HEK293T (cell line): ENCODE measurements at regions not wholly inside any gene's neighbourhood (a gene's known extent, or its start where the extent isn't known, plus 50 kb on each side); places are given as distances from the start of the nearest gene placed in this dataset.

Experiments
- ARNT ChIP-seq: fragments of 450-650 bp; IDR thresholded peaks from 2 replicates; pipeline ENCODE4 v1.6.1; 2017; ENCODE audit warnings: mild to moderate bottlenecking
- CTBP1 ChIP-seq: fragments of 450-650 bp; IDR thresholded peaks from 2 replicates; pipeline ENCODE4 v1.6.1; 2016; ENCODE audit warnings: borderline replicate concordance
- ELF4 ChIP-seq: fragments of 450-650 bp; IDR thresholded peaks from 2 replicates; pipeline ENCODE4 v1.6.1; 2017; ENCODE audit warnings: antibody characterized with exemption
- FOXM1 ChIP-seq: fragments of 450-650 bp; IDR thresholded peaks from 2 replicates; pipeline ENCODE4 v1.6.1; 2017; ENCODE audit warnings: mild to moderate bottlenecking, borderline replicate concordance
- HDGF ChIP-seq: fragments of 450-650 bp; IDR thresholded peaks from 2 replicates; pipeline ENCODE4 v1.6.1; 2017; ENCODE audit warnings: antibody characterized with exemption, borderline replicate concordance
- SP1 ChIP-seq: fragments of 450-650 bp; IDR thresholded peaks from 2 replicates; pipeline ENCODE4 v1.6.1; 2017
- SUZ12 ChIP-seq: fragments of 450-650 bp; IDR thresholded peaks from 2 replicates; pipeline ENCODE4 v1.6.1; 2016; ENCODE audit warnings: mild to moderate bottlenecking

DNA sequence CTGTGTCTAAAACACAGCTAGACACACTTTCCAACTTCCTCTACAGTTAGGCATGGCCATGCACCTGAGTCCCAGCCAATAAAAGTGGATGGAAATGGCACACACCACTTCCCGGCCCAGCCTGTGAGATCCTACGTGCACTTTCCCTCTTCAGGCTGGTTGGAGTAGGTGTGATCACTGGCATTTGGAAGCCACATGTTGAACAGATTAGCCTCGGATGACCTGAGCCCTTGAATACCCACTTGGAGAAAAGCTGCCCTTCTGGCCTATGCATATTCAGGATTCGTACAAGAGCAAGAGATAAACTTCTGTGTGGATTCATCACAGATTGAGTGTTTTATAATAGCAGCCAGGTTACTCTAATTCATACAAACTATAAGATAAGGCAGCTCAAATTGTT, 359.0 kb upstream of the SLC30A5 start:
- no peak for TF ChIP-seq SUZ12
- TF ChIP-seq CTBP1: no peak
- TF ChIP-seq SP1: no peak
- TF ChIP-seq ARNT: no peak
- TF ChIP-seq ELF4: no peak
- no peak for TF ChIP-seq FOXM1
- no peak for TF ChIP-seq HDGF
